GM21390 (cell line): ENCODE measurements at regions not wholly inside any gene's neighbourhood (a gene's known extent, or its start where the extent isn't known, plus 50 kb on each side); places are given as distances from the start of the nearest gene placed in this dataset.
"Not testable (repeated sequence)": the region's sequence is repeated elsewhere in the genome, so short reads cannot be mapped to it uniquely, and the experiment has no call there.

Experiments used
- ATAC-seq: cut with Tn5 transposase; IDR thresholded peaks from one replicate; pipeline ENCODE4 v1.9.1; 2021; ENCODE audit not compliant: unreplicated experiment

- ATAC-seq = no peak
These were observed 233.7 kb downstream of the ENC1 start for GRCh38 chr5:74406844-74407243.

- ATAC-seq = no peak
These were observed 234.9 kb downstream of the ENC1 start for GRCh38 chr5:74405593-74405992.

DNA sequence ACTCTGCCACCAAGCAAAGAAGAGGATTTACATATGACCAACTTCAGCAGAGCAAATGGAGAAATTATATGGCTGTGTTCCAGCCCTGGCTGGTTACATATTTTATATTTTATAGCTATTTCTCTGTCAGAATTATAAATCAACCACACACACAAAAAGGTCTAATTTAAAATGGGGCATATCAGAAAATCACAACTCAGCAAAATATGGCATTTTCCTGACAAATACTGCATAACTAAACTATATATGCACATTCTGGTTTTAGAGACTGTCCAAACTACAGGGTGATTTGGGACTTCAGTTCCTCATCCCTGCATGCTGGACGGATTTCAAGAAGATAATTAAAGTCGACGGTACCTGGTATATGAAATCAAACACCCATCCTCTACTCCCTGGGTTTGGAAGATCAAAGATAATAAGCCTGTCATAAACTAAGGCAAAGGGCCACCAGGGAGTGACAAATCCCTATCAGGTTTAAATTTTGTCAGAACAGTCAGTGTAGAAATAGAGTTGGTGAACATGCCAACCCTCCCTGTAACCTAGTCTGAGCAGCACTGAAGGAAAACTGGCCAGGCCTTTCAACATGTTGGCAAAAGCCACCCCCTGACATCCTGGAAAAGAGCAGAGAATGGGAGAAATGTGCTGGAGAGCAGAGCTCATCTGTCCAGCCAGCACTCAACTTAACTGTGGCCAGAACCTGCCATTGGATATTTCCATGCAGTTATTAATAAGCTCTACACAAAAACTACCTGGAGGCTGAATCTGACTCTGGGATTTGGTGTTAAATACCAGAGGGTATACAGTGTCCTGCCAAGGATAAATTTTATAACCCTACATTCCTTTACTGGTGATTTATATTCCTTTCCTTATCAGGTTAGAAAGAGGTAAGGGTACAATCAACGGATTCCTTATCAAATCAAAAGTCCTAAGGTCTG is 235.7 kb downstream of the ENC1 start:
- no peak for ATAC-seq

DNA sequence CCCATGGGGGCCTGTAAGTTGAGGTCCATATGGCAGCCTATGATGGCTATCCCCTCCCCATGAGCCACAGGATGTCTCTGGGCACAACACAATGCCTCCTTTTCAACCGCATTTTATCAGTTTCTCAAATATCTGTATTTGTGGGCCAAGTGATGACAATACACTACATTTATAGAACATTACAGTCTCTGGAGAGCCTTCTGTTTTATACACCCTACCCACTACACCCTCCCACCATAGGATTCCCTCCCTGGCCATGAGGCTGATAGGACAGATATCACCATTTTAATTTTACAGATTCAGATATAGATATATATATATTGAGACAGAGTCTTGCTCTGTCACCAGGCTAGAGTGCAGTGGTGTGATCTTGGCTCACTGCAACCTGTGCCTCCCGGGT is 236.8 kb downstream of the ENC1 start:
- ATAC-seq = no peak

GRCh38 chr5:74402553-74402952 is 238.0 kb downstream of the ENC1 start:
- ATAC-seq = no peak

DNA sequence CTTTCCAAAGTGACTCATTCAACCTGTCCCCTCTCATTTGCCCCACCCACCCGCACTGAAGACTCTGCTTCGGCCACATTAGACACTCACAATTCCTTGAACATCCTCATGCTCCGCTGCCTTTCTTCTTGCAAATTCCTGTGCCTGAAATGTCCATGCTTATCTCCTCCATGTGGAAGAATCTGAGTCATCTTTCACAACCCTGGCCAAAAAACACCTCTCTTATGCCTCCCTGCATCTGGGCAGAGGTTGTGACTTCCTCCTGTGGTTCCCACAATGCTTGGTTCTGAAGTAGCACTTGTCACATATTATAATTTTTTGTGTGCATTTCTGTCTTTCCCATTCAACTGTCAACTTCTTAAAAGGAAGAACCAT is 238.6 kb downstream of the ENC1 start:
- no peak for ATAC-seq

GRCh38 chr5:74401281-74401945 is 239.1 kb downstream of the ENC1 start:
- ATAC-seq = no peak

DNA sequence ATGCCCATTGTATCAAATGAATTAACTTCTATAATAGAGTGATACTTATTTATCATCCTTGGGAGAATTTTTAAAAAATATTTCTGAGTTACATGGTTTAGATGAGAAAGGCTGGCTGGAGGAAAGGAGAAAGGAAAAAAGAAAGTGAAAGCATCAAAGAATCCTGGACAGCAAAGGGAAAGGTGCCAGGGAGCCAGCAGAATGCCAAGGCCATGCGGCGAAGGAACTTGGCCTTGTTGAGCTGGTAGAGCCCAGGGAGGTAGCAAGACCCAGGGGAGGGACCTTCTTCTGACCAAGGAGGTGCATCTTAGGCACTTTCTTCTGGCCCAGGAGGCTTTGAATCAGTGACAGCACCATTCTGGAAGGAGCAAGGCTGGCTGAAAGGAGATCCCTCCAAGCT is 240.5 kb downstream of the ENC1 start:
- no peak for ATAC-seq

DNA sequence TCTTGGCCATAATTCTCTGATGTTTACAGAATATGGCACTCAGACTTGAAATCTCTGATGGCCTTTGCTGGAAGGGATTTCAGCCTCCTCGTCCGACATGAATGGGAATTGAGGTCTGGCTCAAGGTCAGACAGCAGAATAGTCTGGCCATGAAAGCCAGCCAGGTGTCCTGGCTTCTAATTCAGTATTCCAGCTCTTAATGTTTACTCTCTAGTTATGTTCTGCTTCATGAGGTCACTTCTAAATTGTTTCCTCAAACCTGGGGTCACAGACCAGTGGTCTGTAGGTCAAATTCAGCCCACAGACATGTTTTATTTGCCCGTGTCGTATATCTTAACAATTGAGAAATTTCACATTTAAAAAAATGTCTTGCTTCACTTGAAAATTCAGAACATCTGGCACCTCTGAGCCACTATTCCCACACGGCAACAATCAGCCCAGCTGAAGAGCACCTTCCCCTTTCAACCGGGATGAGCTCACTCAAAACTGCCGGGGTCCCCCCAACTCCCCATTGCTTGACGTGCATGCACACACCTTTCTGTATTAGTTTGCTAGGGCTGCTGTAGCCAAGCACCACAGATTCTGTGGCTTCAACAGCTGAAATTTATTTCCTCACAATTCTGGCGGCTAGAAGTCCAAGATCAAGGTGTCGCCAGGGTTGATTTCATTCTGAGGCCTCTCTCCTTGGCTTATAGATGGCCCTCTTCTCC is 243.5 kb downstream of the ENC1 start:
- ATAC-seq = no peak

- ATAC-seq = no peak
These were observed 245.3 kb downstream of the ENC1 start for GRCh38 chr5:74394916-74395880.

DNA sequence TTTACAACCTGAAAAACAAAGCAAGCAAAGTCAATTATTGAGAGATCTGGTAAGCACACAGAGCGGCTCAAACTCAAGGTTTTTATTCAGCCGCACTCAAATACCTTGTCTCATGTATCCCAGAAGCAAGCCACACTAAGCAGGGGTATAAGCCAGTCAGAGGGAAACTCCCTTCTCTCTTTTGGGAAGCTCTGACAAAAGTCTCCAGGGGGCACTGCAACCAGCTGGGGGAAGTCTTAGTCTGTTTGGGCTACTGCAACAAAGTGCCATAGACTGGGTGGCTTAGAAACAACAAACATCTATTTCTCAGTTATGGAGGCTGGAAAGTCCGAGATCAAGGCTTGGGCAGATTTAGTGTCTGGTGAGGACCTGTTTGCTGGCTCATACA is 246.0 kb downstream of the ENC1 start:
- no peak for ATAC-seq

DNA sequence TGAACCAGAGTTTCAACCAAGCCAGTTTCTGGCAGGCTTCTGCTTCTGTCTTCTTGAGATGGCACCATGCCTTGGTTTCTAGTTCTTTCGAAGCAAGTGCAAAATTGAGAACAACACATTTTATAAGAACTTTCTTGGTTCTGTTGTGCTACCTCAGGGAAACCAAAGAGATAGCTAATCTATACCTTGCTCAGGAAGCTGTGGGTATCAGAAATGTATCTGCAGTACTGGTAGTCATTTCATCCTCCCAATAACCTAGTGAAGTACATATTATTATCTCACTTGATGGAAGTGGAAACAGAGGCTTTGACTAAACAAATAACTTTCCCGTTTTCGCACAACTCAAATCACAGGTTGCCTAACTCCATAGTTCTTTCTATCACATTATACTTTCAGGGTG is 246.6 kb downstream of the ENC1 start:
- ATAC-seq = no peak

DNA sequence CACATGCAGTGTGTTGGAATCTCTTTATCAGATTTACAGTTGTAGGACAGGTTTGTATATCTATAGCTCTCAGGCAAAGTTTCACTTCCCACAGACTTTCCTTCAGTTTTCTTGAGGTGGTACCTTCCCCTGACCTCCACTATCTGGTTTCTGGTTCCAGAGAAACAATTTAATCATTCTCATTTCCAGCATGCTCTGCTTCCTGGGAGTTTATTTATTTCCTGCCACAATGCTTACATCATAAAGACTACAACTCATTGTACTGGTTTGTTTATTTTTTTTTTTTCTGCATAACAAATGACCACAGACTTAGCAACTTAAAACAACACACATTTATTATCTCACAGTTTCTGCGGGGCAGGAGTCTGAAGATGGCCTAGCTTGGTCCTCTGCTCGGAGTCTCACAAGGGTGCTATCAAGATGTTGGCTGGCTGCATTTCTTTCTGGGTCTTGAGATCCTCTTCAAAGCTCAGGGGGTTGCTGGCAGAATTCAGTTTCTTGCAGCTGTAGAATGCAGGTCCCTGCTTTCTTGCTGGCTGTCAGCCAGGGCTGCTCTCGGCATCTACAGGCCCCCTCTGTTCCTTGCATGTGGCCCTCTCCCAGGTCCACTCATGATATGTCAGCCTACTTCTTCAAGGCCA is 247.7 kb downstream of the ENC1 start:
- ATAC-seq = no peak

DNA sequence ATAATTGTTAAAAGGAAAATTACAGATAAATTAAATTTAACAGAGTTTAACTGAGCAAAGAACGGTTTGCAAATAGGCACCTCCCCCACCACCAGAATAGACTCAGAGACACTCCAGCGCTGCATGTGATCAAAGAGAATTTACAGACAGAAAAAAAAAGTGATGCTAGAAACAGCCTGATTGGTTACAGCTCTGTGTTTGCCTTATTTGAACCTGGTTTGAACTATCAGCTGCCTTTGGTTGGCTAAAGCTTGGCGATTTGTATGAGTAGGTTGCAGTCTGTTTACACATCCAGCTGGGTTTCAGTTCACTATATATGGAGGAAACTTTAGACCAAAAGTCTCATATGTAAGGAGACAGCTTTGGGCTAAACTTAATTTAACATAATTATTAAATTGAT is 249.1 kb downstream of the ENC1 start:
- ATAC-seq = no peak

DNA sequence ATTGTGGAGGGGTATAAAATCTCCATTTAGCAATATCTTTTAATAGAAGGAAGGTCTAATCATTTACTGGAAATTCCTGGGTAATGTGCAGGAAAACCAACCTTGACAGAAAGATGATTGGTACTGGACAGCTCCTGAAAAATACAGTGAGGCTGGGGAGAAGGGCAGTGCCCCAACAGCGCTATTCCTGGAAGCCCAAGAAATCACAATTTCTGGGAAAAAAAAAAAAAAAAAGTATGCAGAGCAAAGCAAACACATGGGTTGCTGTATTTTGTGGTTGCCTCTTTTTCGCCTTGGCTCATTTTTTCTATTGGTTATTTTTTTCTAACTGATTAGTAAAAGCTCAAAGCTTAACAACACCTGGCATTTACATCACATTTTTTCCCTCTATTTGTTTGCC is 249.7 kb downstream of the ENC1 start:
- no peak for ATAC-seq

DNA sequence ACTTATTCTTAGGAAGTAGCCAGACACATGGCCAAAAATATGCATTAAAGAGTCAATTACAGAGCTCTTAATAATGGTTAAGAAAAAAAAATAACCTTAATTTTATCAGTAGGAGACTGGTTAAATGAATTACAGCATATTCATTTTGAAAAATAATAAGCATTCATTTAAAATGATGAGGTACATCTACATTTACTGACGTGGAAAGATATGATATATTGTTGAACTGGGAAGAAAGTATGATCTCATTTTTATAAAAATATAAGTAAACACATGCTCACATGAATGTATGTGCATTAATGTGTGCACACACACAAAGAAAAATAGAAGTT is 250.3 kb downstream of the ENC1 start:
- no peak for ATAC-seq

GRCh38 chr5:74389531-74390305 is 250.8 kb downstream of the ENC1 start:
- no peak for ATAC-seq

DNA sequence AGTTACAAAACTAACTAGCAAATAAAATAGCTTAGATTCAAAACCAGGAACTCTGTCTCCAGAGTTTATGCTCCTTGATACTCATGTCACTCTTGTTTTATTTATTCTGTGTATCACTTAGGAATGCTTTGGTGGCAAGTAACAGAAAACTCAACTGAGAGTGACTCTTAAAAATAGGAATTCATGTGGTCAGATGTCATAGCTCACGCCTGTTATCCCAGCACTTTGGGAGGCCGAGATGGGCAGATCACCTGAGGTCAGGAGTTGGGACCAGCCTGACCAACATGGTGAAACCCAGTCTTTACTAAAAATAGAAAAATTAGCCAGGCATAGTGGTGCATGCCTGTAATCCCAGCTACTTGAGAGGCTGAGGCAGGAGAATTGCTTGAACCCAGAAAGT is 252.1 kb downstream of the ENC1 start:
- ATAC-seq = not testable (repeated sequence)

- ATAC-seq = no peak
These were observed 253.8 kb downstream of the ENC1 start for GRCh38 chr5:74386571-74387334.
